Mucosa of descending colon (tissue), 3 donors: ENCODE measurements at regions not wholly inside any gene's neighbourhood (a gene's known extent, or its start where the extent isn't known, plus 50 kb on each side); places are given as distances from the start of the nearest gene placed in this dataset.

Source experiments
- ATAC-seq: fragments of 200-7000 bp; cut with Tn5 transposase; one replicate; pipeline ENCODE4 v1.9.1; 2020; ENCODE audit warnings: mild to moderate bottlenecking, moderate library complexity
- DNase-seq, 3 donors: peaks; one replicate each; pipeline ENCODE4 v3.0.0-alpha.2; 2020
- H3K36me3 ChIP-seq: fragments of 200-600 bp; one replicate; pipeline ENCODE4 v1.8.0; 2021; ENCODE audit warnings: low read depth, mild to moderate bottlenecking
- H3K4me1 ChIP-seq: fragments of 200-600 bp; one replicate; pipeline ENCODE4 v1.8.0; 2021; ENCODE audit warnings: low read depth, mild to moderate bottlenecking
- H3K4me3 ChIP-seq: fragments of 200-600 bp; one replicate; pipeline ENCODE4 v1.8.0; 2021; ENCODE audit warnings: mild to moderate bottlenecking
- H3K9me3 ChIP-seq: fragments of 200-600 bp; one replicate; pipeline ENCODE4 v1.8.0; 2021; ENCODE audit warnings: mild to moderate bottlenecking
- intact Hi-C, 2 donors: fragments of 100-400 bp; cut with DNase I in 1 of 2; cut with micrococcal nuclease in 1 of 2; formaldehyde crosslinking; loops; one replicate each; pipeline versions ENCODE4 v1.11.0 to v1.11.1; 2022; cut with DNase I, micrococcal nuclease
- TF ChIP-seq, protein P1 (sequence below): fragments of 200-600 bp; IDR thresholded peaks from one replicate; pipeline ENCODE4 v1.8.0; 2022; ENCODE audit warnings: antibody characterized with exemption, mild to moderate bottlenecking
- donor health status: DM: no; HTN: no; CAD: no; lungs with moderate emphysema.
- donor health status: DM: no; HTN: no; CAD: no.
- donor health status: DM: no; HTN: yes; CAD: no.

DNA sequence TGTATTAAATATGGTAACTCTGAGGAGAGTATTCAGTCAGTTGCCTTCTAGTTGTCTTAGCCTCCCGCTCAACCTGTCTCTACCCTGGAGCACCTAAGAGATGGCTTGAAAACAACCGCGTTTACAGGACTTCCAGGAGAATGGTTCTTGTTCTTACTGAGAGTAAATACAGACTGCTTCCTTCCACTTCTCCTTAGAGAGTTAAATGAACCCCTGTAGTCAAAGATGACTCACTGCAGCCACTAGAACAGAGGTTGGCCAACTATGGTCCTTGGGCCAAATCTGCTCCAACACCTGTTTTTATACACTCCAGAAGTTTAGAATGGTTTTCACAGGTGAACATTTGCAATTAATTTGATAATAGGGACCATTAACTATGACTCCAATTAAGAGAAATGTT lies 60.1 kb upstream of the ASB17 start:
- ATAC-seq (no peak), DNase-seq (no peak)
- no peaks in the 10 kb centered on the region for H3K9me3 ChIP-seq
- no peak overlapping the region for H3K4me3 ChIP-seq
- TF ChIP-seq, protein P1, sequence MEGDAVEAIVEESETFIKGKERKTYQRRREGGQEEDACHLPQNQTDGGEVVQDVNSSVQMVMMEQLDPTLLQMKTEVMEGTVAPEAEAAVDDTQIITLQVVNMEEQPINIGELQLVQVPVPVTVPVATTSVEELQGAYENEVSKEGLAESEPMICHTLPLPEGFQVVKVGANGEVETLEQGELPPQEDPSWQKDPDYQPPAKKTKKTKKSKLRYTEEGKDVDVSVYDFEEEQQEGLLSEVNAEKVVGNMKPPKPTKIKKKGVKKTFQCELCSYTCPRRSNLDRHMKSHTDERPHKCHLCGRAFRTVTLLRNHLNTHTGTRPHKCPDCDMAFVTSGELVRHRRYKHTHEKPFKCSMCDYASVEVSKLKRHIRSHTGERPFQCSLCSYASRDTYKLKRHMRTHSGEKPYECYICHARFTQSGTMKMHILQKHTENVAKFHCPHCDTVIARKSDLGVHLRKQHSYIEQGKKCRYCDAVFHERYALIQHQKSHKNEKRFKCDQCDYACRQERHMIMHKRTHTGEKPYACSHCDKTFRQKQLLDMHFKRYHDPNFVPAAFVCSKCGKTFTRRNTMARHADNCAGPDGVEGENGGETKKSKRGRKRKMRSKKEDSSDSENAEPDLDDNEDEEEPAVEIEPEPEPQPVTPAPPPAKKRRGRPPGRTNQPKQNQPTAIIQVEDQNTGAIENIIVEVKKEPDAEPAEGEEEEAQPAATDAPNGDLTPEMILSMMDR, result no peak
- intact Hi-C loops, result no loop called here
- no peaks in the 10 kb centered on the region for H3K36me3 ChIP-seq
- no peaks in the 10 kb centered on the region for H3K4me1 ChIP-seq

DNA sequence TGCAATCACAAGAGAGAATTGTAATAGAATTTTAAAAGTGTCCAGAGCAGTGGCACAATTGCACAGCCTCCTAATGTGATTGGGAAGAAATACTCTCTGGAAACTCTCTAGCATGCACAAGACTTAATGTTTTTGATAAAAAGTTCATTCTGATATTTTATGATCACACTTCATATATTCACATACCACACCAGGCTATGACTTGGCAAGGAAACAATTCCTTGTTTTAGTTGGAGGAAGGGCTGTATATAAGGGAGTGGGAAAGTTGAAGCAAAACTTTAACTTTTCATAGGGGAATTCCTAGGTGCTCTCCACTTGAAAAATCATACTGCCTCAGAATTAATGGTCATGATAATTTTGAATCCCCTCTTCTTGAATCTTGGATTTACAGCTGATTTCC lies 61.5 kb upstream of the ASB17 start:
- Histone ChIP-seq H3K36me3 (no peaks in the 10 kb centered on the region), H3K4me1 (no peaks in the 10 kb centered on the region), H3K9me3 (no peaks in the 10 kb centered on the region), H3K4me3 (no peak overlapping the region)
- DNase-seq, result no peak
- TF ChIP-seq, protein P1, result no peak
- intact Hi-C loops, result no loop called here
- no peak for ATAC-seq

DNA sequence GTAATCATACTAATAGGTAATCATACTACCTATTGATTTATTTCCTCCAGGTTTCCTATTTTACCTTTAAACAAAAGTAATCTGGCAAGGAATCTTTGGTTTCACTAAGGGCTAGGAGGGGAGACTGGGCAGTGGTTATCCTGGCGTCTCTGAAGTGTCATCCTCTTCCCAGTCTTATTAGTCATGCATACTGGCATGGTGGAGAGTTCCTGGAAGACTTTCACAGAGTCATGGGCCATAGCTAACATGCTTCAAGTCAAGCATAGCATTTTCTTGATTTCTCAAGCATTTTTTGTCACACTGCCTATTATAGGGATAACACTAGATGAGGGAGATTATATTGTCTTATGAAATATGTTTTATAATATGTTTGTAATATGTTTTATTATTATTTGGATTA lies 64.0 kb upstream of the ASB17 start:
- TF ChIP-seq, protein P1, result no peak
- no peaks in the 10 kb centered on the region for H3K36me3 ChIP-seq
- H3K9me3 ChIP-seq, result no peaks in the 10 kb centered on the region
- H3K4me1 ChIP-seq, result no peaks in the 10 kb centered on the region
- ATAC-seq (no peak), DNase-seq (no peak)
- intact Hi-C loops, result no loop called here
- no peak overlapping the region for H3K4me3 ChIP-seq

DNA sequence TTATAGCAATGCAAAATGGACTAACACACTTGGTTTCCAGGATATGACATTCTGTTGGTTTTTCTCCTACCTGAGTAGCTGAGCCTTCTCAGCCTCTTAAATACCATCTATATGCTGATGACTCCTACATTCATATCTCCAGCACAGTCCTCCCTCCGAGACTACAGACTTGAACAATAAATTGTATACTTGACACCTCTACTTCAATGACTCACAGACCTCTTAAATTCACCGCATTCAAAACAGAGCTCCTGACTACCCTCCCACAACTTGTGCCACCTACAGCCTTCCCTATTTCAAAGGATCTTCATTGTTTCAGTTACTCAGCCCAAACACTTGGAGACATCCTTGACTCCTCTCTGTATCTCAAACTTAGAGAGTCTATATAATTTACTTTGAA lies 66.8 kb upstream of the ASB17 start:
- DNase-seq (no peak), ATAC-seq (no peak)
- Histone ChIP-seq H3K4me1 (no peaks in the 10 kb centered on the region), H3K36me3 (no peaks in the 10 kb centered on the region), H3K4me3 (no peak overlapping the region), H3K9me3 (no peaks in the 10 kb centered on the region)
- TF ChIP-seq, protein P1, result no peak
- intact Hi-C loops, result no loop called here

DNA sequence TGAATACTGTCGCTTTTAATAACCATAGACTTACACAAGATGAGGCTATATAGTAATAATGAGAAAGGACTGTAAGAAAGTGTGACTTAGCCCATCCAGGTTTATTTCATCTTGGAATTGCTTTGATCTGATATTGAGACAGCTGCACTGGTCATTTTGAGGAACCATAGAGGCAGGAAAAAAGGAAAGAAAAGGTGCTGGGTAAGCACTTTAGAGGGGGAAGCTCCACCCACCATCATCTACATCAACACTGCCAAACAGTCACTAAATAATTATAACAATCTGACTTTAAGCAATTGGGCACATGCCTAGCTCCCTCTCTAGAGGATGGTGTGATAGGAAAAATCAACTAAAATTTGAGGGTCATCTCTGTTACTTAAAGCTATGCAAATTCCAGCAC lies 70.6 kb upstream of the ST6GALNAC3 start:
- no peaks in the 10 kb centered on the region for H3K9me3 ChIP-seq
- no peak for DNase-seq
- TF ChIP-seq, protein P1, result no peak
- no peak for ATAC-seq
- no peaks in the 10 kb centered on the region for H3K36me3 ChIP-seq
- no peaks in the 10 kb centered on the region for H3K4me1 ChIP-seq
- intact Hi-C loops, result no loop called here
- no peak overlapping the region for H3K4me3 ChIP-seq

DNA sequence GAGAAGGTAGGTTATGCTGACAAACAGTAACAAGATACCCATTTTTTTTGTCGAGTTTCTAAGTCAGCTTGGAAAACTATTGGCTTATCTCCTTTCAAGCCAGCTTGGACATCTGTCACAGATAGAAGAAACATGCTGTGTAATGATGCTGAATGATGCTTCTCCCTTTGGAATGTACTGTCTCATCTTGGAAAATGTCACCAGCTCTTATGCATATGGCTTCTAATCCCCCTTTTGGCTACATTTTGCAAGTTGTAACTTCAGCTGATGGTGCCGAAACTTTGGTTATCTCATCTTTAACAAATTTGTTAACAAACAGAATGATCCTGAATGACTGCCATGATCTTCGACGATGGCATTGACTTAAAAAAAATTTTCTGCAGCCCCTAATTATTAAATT lies 68.8 kb upstream of the ST6GALNAC3 start:
- TF ChIP-seq, protein P1, result no peak
- ATAC-seq (no peak), DNase-seq (no peak)
- Histone ChIP-seq H3K4me1 (no peaks in the 10 kb centered on the region), H3K36me3 (no peaks in the 10 kb centered on the region), H3K4me3 (no peak overlapping the region), H3K9me3 (no peaks in the 10 kb centered on the region)
- intact Hi-C loops, result no loop called here
